ENCODE measurements at regions not wholly inside any gene's neighbourhood (a gene's known extent, or its start where the extent isn't known, plus 50 kb on each side); places are given as distances from the start of the nearest gene placed in this dataset.

- Histone ChIP-seq H2BK15ac (ENCODE audit: low read length) (no peak overlapping the region), H3K27me3 (replicated peaks in 1 of 4; ENCODE audit: control insufficient read depth in 3 of 4, extremely low read depth in 1 of 4, insufficient read depth in 3 of 4, low read length in 3 of 4) (no peaks in the 10 kb centered on the region), H4K8ac (ENCODE audit: extremely low read depth, insufficient read depth, low read length) (no peak overlapping the region), H3K27ac (ENCODE audit: low read depth, low read length) (no peak overlapping the region), H3K4ac (replicated peaks; ENCODE audit: insufficient read length, low read depth, low read length) (no peak overlapping the region), H2AK5ac (ENCODE audit: low read depth, low read length) (no peak overlapping the region), H2BK12ac (ENCODE audit: low read depth, low read length) (no peak overlapping the region), H4K20me1 (replicated peaks in 1 of 2; ENCODE audit: control insufficient read depth in 1 of 2, insufficient read depth in 2 of 2, low read length in 2 of 2) (no peaks in the 10 kb centered on the region), H3K4me2 (ENCODE audit: insufficient read depth in 1 of 2, low read depth in 2 of 2, low read length in 2 of 2) (no peak overlapping the region), H3K9me3 (ENCODE audit: insufficient read depth in 2 of 2, low read depth in 1 of 2, low read length in 1 of 2) (peaks cover 4 to 7% of the 10 kb centered on the region in 2 experiments), H3K14ac (ENCODE audit: insufficient read length) (no peak overlapping the region), H2BK20ac (ENCODE audit: low read length) (no peak overlapping the region), H3K18ac (ENCODE audit: extremely low read depth, low read length) (no peak overlapping the region), H3K9ac (replicated peaks in 1 of 4; ENCODE audit: extremely low read depth in 1 of 4, low read depth in 3 of 4, low read length in 3 of 4) (no peak overlapping the region), H3K79me1 (ENCODE audit: low read depth, low read length) (no peaks in the 10 kb centered on the region), H3K36me3 (ENCODE audit: control insufficient read depth in 2 of 4, insufficient read depth in 4 of 4, low read length in 3 of 4) (no peaks in the 10 kb centered on the region; a peak in 1 of 8 replicates), H3K4me3 (ENCODE audit: extremely low read depth in 1 of 4, insufficient read depth in 2 of 4, low read depth in 3 of 4, low read length in 4 of 4) (no peak overlapping the region), H4K5ac (ENCODE audit: insufficient read length, low read depth, low read length) (no peak overlapping the region), H2BK120ac (replicated peaks; ENCODE audit: low read depth, low read length) (no peak overlapping the region), H3K79me2 (ENCODE audit: control insufficient read depth in 1 of 2, insufficient read depth in 2 of 2, low read length in 2 of 2) (no peaks in the 10 kb centered on the region), H2BK5ac (ENCODE audit: low read depth, low read length) (no peak overlapping the region), H2AFZ (ENCODE audit: low read length) (peak overlapping the region; percentile 23; the same call in 1 of the 2 replicates), H3K56ac (replicated peaks; ENCODE audit: insufficient read length, low read depth, low read length) (no peak overlapping the region), H3K23ac (ENCODE audit: insufficient read length) (no peak overlapping the region), H3K4me1 (replicated peaks in 1 of 4; ENCODE audit: control insufficient read depth in 3 of 4, insufficient read depth in 4 of 4, low read length in 3 of 4) (no peaks in the 10 kb centered on the region), H4K91ac (replicated peaks; ENCODE audit: insufficient read length, low read length) (no peak overlapping the region), H3K23me2 (ENCODE audit: low read depth, low read length) (no peaks in the 10 kb centered on the region)
- POLR2A ChIA-PET (ENCODE audit: partially characterized antibody), result no interaction called here
- DNase-seq (ENCODE audit: low read depth in 1 of 2, low spot score in 2 of 2) (no peak), FAIRE-seq (no peak)
- CTCF ChIA-PET (ENCODE audit: partially characterized antibody), result interaction anchor here (0.8 kb wide), 1 partner anchor 14 kb away, joined by 3 read pairs; no protein-coding TSS in a partner anchor
- WGBS, 2 experiments (ENCODE audit: extremely low coverage in 1 of 2, insufficient coverage in 1 of 2, insufficient read length in 1 of 2, insufficient replicate concordance in 2 of 2, low coverage in 1 of 2, low lambda C conversion rate in 2 of 2, missing lambda C conversion rate in 1 of 2), result 89% methylated on average over 1 of the region's 1 CpG; no CpG with 5 or more reads in 1 of the 2 experiments
- no peak for TF ChIP-seq CHD7 (IDR thresholded peaks at IDR 0.05; ENCODE audit: insufficient replicate concordance, low read length)
Measured at GRCh38 chr10:111498560-111498959, 421.7 kb downstream of the ADRA2A start.

Measured in H1 (cell line).